ENCODE measurements at regions not wholly inside any gene's neighbourhood (a gene's known extent, or its start where the extent isn't known, plus 50 kb on each side); places are given as distances from the start of the nearest gene placed in this dataset.

DNA sequence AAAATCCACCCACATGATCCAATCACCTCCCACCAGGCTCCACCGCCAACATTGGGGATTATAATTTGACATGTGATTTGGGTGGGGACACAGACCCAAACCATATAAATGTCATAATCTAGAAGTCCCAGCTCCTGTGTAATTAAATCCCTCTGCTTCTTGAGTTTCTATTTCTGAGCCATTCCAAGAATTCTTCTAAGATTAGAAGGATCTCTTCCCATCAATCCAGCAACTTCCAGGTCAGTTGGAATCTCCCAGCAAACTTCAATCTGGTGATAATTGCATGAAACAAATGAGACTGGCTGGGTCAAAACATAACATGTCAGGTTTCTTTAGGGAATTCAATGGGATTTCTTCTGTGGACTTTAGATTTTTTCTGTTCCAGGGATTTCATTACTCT, 127.8 kb upstream of the CDH5 start:
- Histone ChIP-seq H3K36me3 (ENCODE audit: insufficient read depth, low read length) (no peaks in the 10 kb centered on the region), H3K4me3 (no peak overlapping the region), H3K9ac (ENCODE audit: insufficient read length) (no peak overlapping the region), H3K9me3 (ENCODE audit: low read depth, low read length) (no peaks in the 10 kb centered on the region), H3K27ac (no peak overlapping the region)
- DNase-seq (ENCODE audit: low read depth, low spot score) = no peak
- TF ChIP-seq FOXP2 (optimal IDR thresholded peaks at IDR 0.05; ENCODE audit: control extremely low read depth, extremely low read length, insufficient read depth) = no peak
- no peak for TF ChIP-seq EZH2 (IDR thresholded peaks at IDR 0.05)

DNA sequence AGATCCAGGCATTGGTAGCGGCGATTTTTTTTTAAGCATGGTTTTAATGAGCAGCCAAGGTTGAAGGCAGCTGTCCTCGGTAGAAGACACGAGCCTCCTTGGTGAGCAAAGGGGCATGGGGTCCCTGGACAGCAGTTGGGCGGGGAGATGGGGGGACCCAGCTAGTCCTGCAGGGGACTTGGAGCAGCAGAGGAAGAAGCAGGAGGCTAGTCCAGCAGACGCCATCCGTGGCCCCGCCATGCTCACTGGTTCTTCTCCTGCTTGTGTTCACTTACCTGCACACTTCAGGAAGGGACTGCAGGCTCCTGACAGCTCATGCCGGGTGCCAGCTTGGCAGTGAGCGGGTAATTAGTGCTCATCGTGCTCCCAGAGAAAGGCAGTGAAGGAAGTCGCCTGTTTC, 130.2 kb upstream of the CDH5 start:
- Histone ChIP-seq H3K36me3 (ENCODE audit: insufficient read depth, low read length) (no peaks in the 10 kb centered on the region), H3K27ac (no peak overlapping the region), H3K9ac (ENCODE audit: insufficient read length) (no peak overlapping the region), H3K9me3 (ENCODE audit: low read depth, low read length) (no peaks in the 10 kb centered on the region), H3K4me3 (no peak overlapping the region)
- TF ChIP-seq POLR2AphosphoS5 (IDR thresholded peaks at IDR 0.05; ENCODE audit: borderline replicate concordance, low read depth, low read length) = no peak
- no peak for TF ChIP-seq EZH2 (IDR thresholded peaks at IDR 0.05)
- TF ChIP-seq FOXP2 (optimal IDR thresholded peaks at IDR 0.05; ENCODE audit: control extremely low read depth, extremely low read length, insufficient read depth) = no peak
- DNase-seq (ENCODE audit: low read depth, low spot score) = no peak

DNA sequence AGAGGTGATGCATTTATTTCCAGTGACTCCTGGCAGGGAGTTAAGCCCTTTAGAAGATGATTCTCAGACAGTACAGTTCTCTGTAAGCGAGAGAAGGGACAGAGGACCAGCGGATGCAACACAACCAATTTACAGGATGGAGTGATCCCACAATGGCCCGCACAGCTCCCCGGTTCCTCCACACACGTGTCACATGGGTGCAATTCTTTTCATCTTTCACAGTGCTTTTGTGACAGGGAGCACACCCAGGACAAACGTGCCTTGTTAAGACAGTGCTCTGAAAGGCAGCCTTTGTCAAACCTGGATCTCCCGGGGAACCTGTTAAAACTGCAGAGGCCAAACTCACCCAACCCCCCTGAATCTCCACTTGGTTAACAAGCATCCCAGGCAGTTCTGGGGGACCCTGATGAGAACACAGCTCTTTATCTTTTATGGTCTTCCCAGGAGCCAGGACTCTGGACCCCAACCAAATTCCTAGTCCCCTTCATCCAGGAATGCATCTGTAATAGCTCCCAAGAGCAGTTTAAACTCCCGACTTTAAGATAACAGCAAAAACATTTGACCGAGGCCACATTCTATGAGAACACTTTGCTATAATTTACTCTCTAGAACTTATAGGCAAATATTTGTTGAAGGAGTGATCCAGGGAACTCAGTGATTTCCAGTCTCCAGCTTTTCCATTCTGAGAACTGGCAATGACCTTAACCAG, 134.9 kb upstream of the CDH5 start:
- TF ChIP-seq EZH2 (IDR thresholded peaks at IDR 0.05) = no peak
- TF ChIP-seq POLR2AphosphoS5 (IDR thresholded peaks at IDR 0.05; ENCODE audit: borderline replicate concordance, low read depth, low read length) = no peak
- TF ChIP-seq FOXP2 (optimal IDR thresholded peaks at IDR 0.05; ENCODE audit: control extremely low read depth, extremely low read length, insufficient read depth) = no peak
- Histone ChIP-seq H3K9me3 (ENCODE audit: low read depth, low read length) (no peaks in the 10 kb centered on the region), H3K9ac (ENCODE audit: insufficient read length) (no peak overlapping the region), H3K36me3 (ENCODE audit: insufficient read depth, low read length) (no peaks in the 10 kb centered on the region), H3K4me3 (no peak overlapping the region), H3K27ac (no peak overlapping the region)
- DNase-seq (ENCODE audit: low read depth, low spot score) = no peak

DNA sequence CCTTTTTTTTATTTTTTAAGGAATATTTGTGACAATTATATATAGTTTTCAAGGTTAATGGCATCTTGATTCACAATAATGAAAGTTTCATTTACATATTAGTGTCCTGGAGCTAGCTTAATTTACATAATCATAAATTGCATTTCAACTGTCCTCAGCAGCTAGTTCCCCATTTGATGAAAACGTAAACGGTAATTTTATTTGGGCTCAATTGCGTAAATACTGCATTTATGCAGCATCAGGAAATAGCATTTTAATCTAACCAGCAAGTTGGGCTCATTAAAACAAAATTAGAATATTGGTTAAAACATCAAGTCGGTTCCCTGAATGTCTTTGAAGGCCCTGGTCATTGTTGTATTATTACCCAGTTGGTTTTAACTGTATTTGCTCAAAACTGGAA, 136.8 kb upstream of the CDH5 start:
- no peak for DNase-seq (ENCODE audit: low read depth, low spot score)
- Histone ChIP-seq H3K27ac (no peak overlapping the region), H3K36me3 (ENCODE audit: insufficient read depth, low read length) (no peaks in the 10 kb centered on the region), H3K9ac (ENCODE audit: insufficient read length) (no peak overlapping the region), H3K4me3 (no peak overlapping the region), H3K9me3 (ENCODE audit: low read depth, low read length) (no peaks in the 10 kb centered on the region)
- no peak for TF ChIP-seq FOXP2 (optimal IDR thresholded peaks at IDR 0.05; ENCODE audit: control extremely low read depth, extremely low read length, insufficient read depth)
- TF ChIP-seq EZH2 (IDR thresholded peaks at IDR 0.05) = no peak
- no peak for TF ChIP-seq POLR2AphosphoS5 (IDR thresholded peaks at IDR 0.05; ENCODE audit: borderline replicate concordance, low read depth, low read length)

DNA sequence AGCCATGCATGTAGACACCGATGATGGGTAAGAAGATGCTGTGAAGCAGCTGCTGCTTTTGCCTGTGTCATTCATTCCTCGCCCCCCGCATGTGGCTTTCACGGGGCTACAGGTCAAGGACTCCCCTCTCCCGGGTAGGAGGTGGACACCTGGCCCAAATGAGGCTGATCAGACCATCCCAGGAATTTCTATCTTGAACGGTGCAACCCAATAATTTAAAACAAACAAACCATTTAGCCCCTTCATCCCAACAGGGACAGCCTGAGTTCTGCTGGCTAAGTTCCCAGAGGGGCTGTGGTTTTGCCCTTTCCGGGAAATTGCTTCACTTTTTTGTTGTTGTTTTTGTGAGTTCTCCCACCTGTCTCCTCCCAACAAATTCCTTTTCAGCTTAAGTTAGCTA, 137.7 kb upstream of the CDH5 start:
- H3K9me3 ChIP-seq (ENCODE audit: low read depth, low read length) = no peaks in the 10 kb centered on the region
- no peak overlapping the region for H3K9ac ChIP-seq (ENCODE audit: insufficient read length)
- DNase-seq (ENCODE audit: low read depth, low spot score) = no peak
- H3K4me3 ChIP-seq = no peak overlapping the region
- H3K27ac ChIP-seq = no peak overlapping the region
- no peak for TF ChIP-seq EZH2 (IDR thresholded peaks at IDR 0.05)
- no peak for TF ChIP-seq FOXP2 (optimal IDR thresholded peaks at IDR 0.05; ENCODE audit: control extremely low read depth, extremely low read length, insufficient read depth)
- no peak for TF ChIP-seq POLR2AphosphoS5 (IDR thresholded peaks at IDR 0.05; ENCODE audit: borderline replicate concordance, low read depth, low read length)
- H3K36me3 ChIP-seq (ENCODE audit: insufficient read depth, low read length) = no peaks in the 10 kb centered on the region

DNA sequence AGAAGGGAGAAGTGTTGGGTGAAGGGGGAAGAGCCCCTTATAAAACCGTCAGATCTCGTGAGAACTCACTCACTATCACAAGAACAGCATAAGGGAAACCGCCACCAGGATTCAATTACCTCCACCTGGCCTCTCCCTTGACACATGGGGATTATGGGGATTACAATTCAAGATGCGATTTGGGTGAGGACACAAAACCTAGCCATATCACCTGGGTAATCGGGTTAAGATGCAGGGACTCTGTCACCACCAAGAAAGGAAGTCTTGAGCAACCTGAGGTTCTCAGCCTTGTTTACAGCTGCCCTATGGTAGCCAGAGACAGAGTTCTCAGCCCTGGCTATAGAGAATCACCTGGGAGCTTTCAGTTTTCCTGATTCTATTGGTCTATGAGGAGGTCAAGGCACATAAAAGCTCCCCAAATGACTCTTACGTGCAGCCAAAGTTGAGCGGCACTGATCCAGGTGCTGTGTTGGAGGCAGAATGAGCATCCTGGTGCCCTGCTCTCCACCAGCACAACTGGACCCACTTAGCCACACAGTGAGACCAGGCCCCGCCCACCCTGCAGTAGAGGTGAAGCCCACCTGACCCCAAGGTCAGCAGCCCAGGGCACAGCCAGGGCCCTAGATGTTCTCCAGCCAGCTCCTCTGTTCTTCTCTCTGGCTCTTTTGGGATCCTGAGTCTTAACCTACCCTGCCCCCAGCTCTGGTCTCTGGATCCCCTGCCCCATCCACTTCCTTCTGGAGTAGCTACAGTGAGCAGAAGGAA, 138.5 kb upstream of the CDH5 start:
- no peak overlapping the region for H3K9ac ChIP-seq (ENCODE audit: insufficient read length)
- H3K27ac ChIP-seq = no peak overlapping the region
- H3K4me3 ChIP-seq = no peak overlapping the region
- no peak for TF ChIP-seq FOXP2 (optimal IDR thresholded peaks at IDR 0.05; ENCODE audit: control extremely low read depth, extremely low read length, insufficient read depth)
- TF ChIP-seq POLR2AphosphoS5 (IDR thresholded peaks at IDR 0.05; ENCODE audit: borderline replicate concordance, low read depth, low read length) = no peak
- TF ChIP-seq EZH2 (IDR thresholded peaks at IDR 0.05) = no peak
- no peaks in the 10 kb centered on the region for H3K9me3 ChIP-seq (ENCODE audit: low read depth, low read length)
- no peak for DNase-seq (ENCODE audit: low read depth, low spot score)
- no peaks in the 10 kb centered on the region for H3K36me3 ChIP-seq (ENCODE audit: insufficient read depth, low read length)

DNA sequence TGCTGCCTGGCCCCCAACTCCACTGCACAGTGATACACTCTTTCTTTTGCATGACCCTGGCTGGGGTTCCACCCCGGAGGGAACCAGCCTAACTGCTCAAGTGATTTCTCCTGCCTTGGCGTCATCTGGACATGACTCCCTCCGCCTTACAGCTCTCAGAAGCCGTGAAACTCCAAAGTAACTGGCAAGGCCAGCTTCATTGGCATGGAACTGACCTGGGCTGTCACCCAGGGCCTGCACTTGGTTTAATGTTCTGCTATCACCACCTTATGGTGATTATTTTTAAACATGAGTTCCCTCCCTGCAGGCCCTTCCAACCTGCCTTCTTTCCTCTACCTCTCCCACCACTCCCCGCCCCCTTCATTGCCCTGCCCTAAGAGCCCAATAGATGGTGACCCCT, 139.7 kb upstream of the CDH5 start:
- no peak for DNase-seq (ENCODE audit: low read depth, low spot score)
- Histone ChIP-seq H3K36me3 (ENCODE audit: insufficient read depth, low read length) (no peaks in the 10 kb centered on the region), H3K9ac (ENCODE audit: insufficient read length) (no peak overlapping the region), H3K27ac (no peak overlapping the region), H3K4me3 (no peak overlapping the region), H3K9me3 (ENCODE audit: low read depth, low read length) (no peaks in the 10 kb centered on the region)
- TF ChIP-seq FOXP2 (optimal IDR thresholded peaks at IDR 0.05; ENCODE audit: control extremely low read depth, extremely low read length, insufficient read depth) (no peak), POLR2AphosphoS5 (IDR thresholded peaks at IDR 0.05; ENCODE audit: borderline replicate concordance, low read depth, low read length) (no peak), EZH2 (IDR thresholded peaks at IDR 0.05) (no peak)

DNA sequence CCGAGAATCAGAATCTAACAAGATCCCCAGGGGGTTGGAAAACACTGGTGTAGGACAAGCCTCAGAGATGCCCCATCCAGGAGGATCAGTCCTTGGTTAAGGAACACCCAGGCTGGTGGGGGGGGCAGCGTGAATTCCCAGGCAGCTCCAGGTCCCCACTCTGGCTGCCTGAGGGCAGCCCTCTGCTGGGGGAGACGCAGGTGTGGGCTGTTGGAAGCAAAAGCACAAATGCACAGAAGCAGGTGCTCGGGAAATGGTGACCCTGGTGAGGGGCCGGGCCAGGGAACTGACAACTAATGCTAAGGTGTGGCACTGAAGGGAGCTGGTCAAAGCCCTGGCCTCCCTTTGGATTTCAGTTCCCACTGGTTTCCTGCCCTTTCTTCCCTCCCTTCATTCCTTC, 140.8 kb upstream of the CDH5 start:
- Histone ChIP-seq H3K4me3 (no peak overlapping the region), H3K9ac (ENCODE audit: insufficient read length) (no peak overlapping the region), H3K27ac (no peak overlapping the region), H3K9me3 (ENCODE audit: low read depth, low read length) (no peaks in the 10 kb centered on the region), H3K36me3 (ENCODE audit: insufficient read depth, low read length) (no peaks in the 10 kb centered on the region)
- TF ChIP-seq FOXP2 (optimal IDR thresholded peaks at IDR 0.05; ENCODE audit: control extremely low read depth, extremely low read length, insufficient read depth) = no peak
- no peak for TF ChIP-seq EZH2 (IDR thresholded peaks at IDR 0.05)
- TF ChIP-seq POLR2AphosphoS5 (IDR thresholded peaks at IDR 0.05; ENCODE audit: borderline replicate concordance, low read depth, low read length) = no peak
- no peak for DNase-seq (ENCODE audit: low read depth, low spot score)
